IMR-90 (cell line): ENCODE measurements at regions not wholly inside any gene's neighbourhood (a gene's known extent, or its start where the extent isn't known, plus 50 kb on each side); places are given as distances from the start of the nearest gene placed in this dataset.

Experiments used
- ATAC-seq: fragments of 200-7000 bp; cut with Tn5 transposase; 2 replicates; pipeline ENCODE4 v1.9.1; 2020; ENCODE audit warnings: low read depth, mild to moderate bottlenecking, moderate library complexity
- BruUV-seq: library from RNA; stranded (reverse); fragments of 400-500 nt; replicated peaks from 2 replicates; lab custom pipeline; 2021; lab: Mats Ljungman, UMichigan
- CTCF ChIA-PET: fragments of 300-600 bp; formaldehyde crosslinking; extraction: SDS; loops from one replicate; lab custom pipeline; 2021; ENCODE audit warnings: antibody characterized with exemption; lab: Yijun Ruan, JAX
- POLR2A ChIA-PET: fragments of 300-600 bp; sonication (Branson Sonifier 250); formaldehyde crosslinking; loops from one replicate; lab custom pipeline; 2022; ENCODE audit warnings: antibody characterized with exemption; ENCODE audit not compliant: unreplicated experiment; lab: Charles Lee
- DNase-seq: peaks from one replicate; pipeline ENCODE4 v3.0.0; 2013
- H2AFZ ChIP-seq: replicated peaks from 2 replicates; pipeline ENCODE3; 2013; ENCODE audit warnings: low read length, mild to moderate bottlenecking; ENCODE audit not compliant: poor library complexity
- H2AK5ac ChIP-seq: 2 replicates; pipeline ENCODE4 v1.6.1; 2013; ENCODE audit warnings: low read depth, low read length, inconsistent platforms
- H2AK9ac ChIP-seq: replicated peaks from 2 replicates; pipeline ENCODE3; 2013; ENCODE audit warnings: mild to moderate bottlenecking, low read depth, low read length, moderate library complexity; ENCODE audit not compliant: poor library complexity
- H2BK120ac ChIP-seq: 2 replicates; pipeline ENCODE4 v1.6.1; 2013; ENCODE audit warnings: low read depth, low read length, inconsistent platforms
- H2BK15ac ChIP-seq: 3 replicates; pipeline ENCODE4 v1.6.1; 2013; ENCODE audit warnings: low read depth, low read length, inconsistent platforms
- H2BK20ac ChIP-seq: 2 replicates; pipeline ENCODE4 v1.6.1; 2013; ENCODE audit warnings: low read depth, mild to moderate bottlenecking, inconsistent platforms, low read length, moderate library complexity
- H2BK5ac ChIP-seq: 2 replicates; pipeline ENCODE4 v1.6.1; 2013; ENCODE audit warnings: mild to moderate bottlenecking, low read depth, low read length, inconsistent platforms; ENCODE audit not compliant: poor library complexity, severe bottlenecking
- H3K14ac ChIP-seq: replicated peaks from 2 replicates; pipeline ENCODE4 v1.6.1; 2013; ENCODE audit warnings: low read depth, low read length, inconsistent platforms
- H3K18ac ChIP-seq: 2 replicates; pipeline ENCODE4 v1.6.1; 2013; ENCODE audit warnings: low read depth, low read length, control low read depth
- H3K23ac ChIP-seq: 2 replicates; pipeline ENCODE4 v1.6.1; 2013; ENCODE audit warnings: low read depth, low read length, inconsistent platforms
- H3K27ac ChIP-seq: 2 replicates; pipeline ENCODE4 v1.5.1; 2013; ENCODE audit warnings: mild to moderate bottlenecking, control low read depth, low read length; ENCODE audit not compliant: insufficient read depth
- H3K27me3 ChIP-seq: 2 replicates; pipeline ENCODE4 v1.6.1; 2013; ENCODE audit warnings: low read length; ENCODE audit not compliant: control insufficient read depth, insufficient read depth
- H3K36me3 ChIP-seq: 2 replicates; pipeline ENCODE4 v1.6.1; 2013; ENCODE audit warnings: low read length, mixed read lengths; ENCODE audit not compliant: control insufficient read depth, insufficient read depth
- H3K4ac ChIP-seq: 2 replicates; pipeline ENCODE4 v1.6.1; 2013; ENCODE audit warnings: low read depth, low read length, inconsistent platforms
- H3K4me1 ChIP-seq: 2 replicates; pipeline ENCODE4 v1.6.1; 2013; ENCODE audit warnings: low read length, mixed read lengths; ENCODE audit not compliant: control insufficient read depth, insufficient read depth
- H3K4me2 ChIP-seq: 2 replicates; pipeline ENCODE4 v1.6.1; 2013; ENCODE audit warnings: low read depth, mild to moderate bottlenecking, control low read depth, low read length, moderate library complexity
- H3K4me3 ChIP-seq: 2 replicates; pipeline ENCODE4 v1.5.1; 2013; ENCODE audit warnings: low read depth, mild to moderate bottlenecking, control low read depth, low read length, moderate library complexity; ENCODE audit not compliant: insufficient read depth
- H3K56ac ChIP-seq: 2 replicates; pipeline ENCODE4 v1.6.1; 2013; ENCODE audit warnings: low read length, inconsistent platforms; ENCODE audit not compliant: insufficient read depth; ENCODE audit errors: extremely low read depth
- H3K79me1 ChIP-seq, 2 experiments: 2 replicates each; pipeline ENCODE4 v1.6.1; 2013; ENCODE audit warnings: low read length in 2 of 2, inconsistent platforms in 1 of 2, low read depth in 1 of 2
- H3K9ac ChIP-seq: 2 replicates; pipeline ENCODE4 v1.6.1; 2013; ENCODE audit warnings: low read depth, low read length, control low read depth
- H3K9me1 ChIP-seq: 2 replicates; pipeline ENCODE4 v1.6.1; 2013; ENCODE audit warnings: low read length, inconsistent platforms; ENCODE audit not compliant: insufficient read depth
- H3K9me3 ChIP-seq: 2 replicates; pipeline ENCODE4 v1.6.1; 2013; ENCODE audit warnings: low read length; ENCODE audit not compliant: control insufficient read depth, insufficient read depth
- H4K20me1 ChIP-seq: 2 replicates; pipeline ENCODE4 v1.6.1; 2013; ENCODE audit warnings: low read length, inconsistent platforms; ENCODE audit not compliant: insufficient read depth
- H4K5ac ChIP-seq: 2 replicates; pipeline ENCODE4 v1.6.1; 2013; ENCODE audit warnings: mild to moderate bottlenecking, low read depth, low read length, control low read depth
- H4K8ac ChIP-seq, 2 experiments: 2 replicates each; pipeline ENCODE4 v1.6.1; 2013; ENCODE audit warnings: low read depth in 2 of 2, low read length in 2 of 2, control low read depth in 1 of 2, inconsistent platforms in 1 of 2
- H4K91ac ChIP-seq: 2 replicates; pipeline ENCODE4 v1.6.1; 2013; ENCODE audit warnings: low read depth, low read length, inconsistent platforms; ENCODE audit not compliant: insufficient read depth
- MAFK ChIP-seq: IDR thresholded peaks from 2 replicates; pipeline ENCODE4 v1.6.1; 2012; ENCODE audit warnings: low read depth, low read length, improper control_type of control experiment
- MAZ ChIP-seq: IDR thresholded peaks from 2 replicates; pipeline ENCODE4 v1.6.1; 2012; ENCODE audit warnings: low read depth, mild to moderate bottlenecking, low read length, improper control_type of control experiment, moderate library complexity, borderline replicate concordance
- NFE2L2 ChIP-seq: fragments of 150-350 bp; IDR thresholded peaks from 2 replicates; pipeline ENCODE4 v1.6.1; 2016; ENCODE audit warnings: low read depth, mild to moderate bottlenecking, low read length
- WGBS, 2 experiments: methylation state at CpG; one replicate each; pipeline versions ENCODE4 v1.1.5 to v1.1.7; 2013; ENCODE audit warnings: missing lambda C conversion rate in 2 of 2; ENCODE audit not compliant: insufficient read length in 1 of 2; ENCODE audit errors: extremely low coverage in 2 of 2; 5-methylcytosine and 5-hydroxymethylcytosine counted together
- dilution Hi-C: fragments of 300-500 bp; cut with HindIII; formaldehyde crosslinking; loops from one replicate; pipeline ENCODE4 v1.14.3; 2018; ENCODE audit warnings: low sequenced_read_pairs; ENCODE audit not compliant: unreplicated experiment
- in situ Hi-C: fragments of 300-500 bp; cut with MboI; formaldehyde crosslinking; loops from 3 replicates; pipeline ENCODE4 v1.14.3; 2019; ENCODE audit warnings: low sequenced_read_pairs, inconsistent platforms, mixed read lengths
- intact Hi-C: fragments of 100-400 bp; cut with micrococcal nuclease; formaldehyde crosslinking; loops from 2 replicates; pipeline ENCODE4 v1.10.0; 2022

- H3K4me3 ChIP-seq: no peak overlapping the region
- no peak overlapping the region for H2BK15ac ChIP-seq
- peaks cover 2% of the 10 kb centered on the region; the same call in 1 of the 2 replicates for H3K9me1 ChIP-seq
- no peak overlapping the region for H2BK20ac ChIP-seq
- no peak overlapping the region for H3K18ac ChIP-seq
- H3K14ac ChIP-seq: no peak overlapping the region
- in situ Hi-C loops (no loop called here), intact Hi-C loops (no loop called here), dilution Hi-C loops (no loop called here)
- H2AFZ ChIP-seq: no peak overlapping the region
- ATAC-seq (no peak), DNase-seq (peak; percentile 24)
- H3K9me3 ChIP-seq: no peaks in the 10 kb centered on the region
- no peak overlapping the region for H2BK5ac ChIP-seq
- BruUV-seq: no TSS peak
- H4K5ac ChIP-seq: no peak overlapping the region
- H4K91ac ChIP-seq: no peak overlapping the region
- POLR2A ChIA-PET: no interaction called here
- no peak overlapping the region for H2AK5ac ChIP-seq
- peaks cover 2% of the 10 kb centered on the region for H3K4me1 ChIP-seq
- H3K4me2 ChIP-seq: no peak overlapping the region
- no peaks in the 10 kb centered on the region for H3K36me3 ChIP-seq
- no peaks in the 10 kb centered on the region for H3K27me3 ChIP-seq
- no peak overlapping the region; the same call in 1 of the 2 replicates for H2BK120ac ChIP-seq
- no peak overlapping the region for H4K8ac ChIP-seq
- CTCF ChIA-PET: interaction anchor here (0.8 to 1.3 kb wide), 2 partner anchors 11 to 62 kb away, joined by 3 read pairs; no protein-coding TSS in a partner anchor
- TF ChIP-seq MAZ: no peak
- TF ChIP-seq NFE2L2: no peak
- TF ChIP-seq MAFK: no peak
- no CpG with 5 or more reads among the region's 5 CpGs for WGBS, 2 experiments
- no peaks in the 10 kb centered on the region for H4K20me1 ChIP-seq
- no peak overlapping the region for H3K4ac ChIP-seq
- H3K9ac ChIP-seq: no peak overlapping the region
- no peak overlapping the region for H2AK9ac ChIP-seq
- H3K79me1 ChIP-seq: no peaks in the 10 kb centered on the region
- H3K23ac ChIP-seq: no peak overlapping the region
- no peak overlapping the region for H3K56ac ChIP-seq
- H3K27ac ChIP-seq: no peak overlapping the region
Measured at GRCh38 chr4:159015841-159016240, 87.0 kb upstream of the RAPGEF2 start.
